Activated CD4-positive, alpha-beta T cell treated with anti-CD3 and anti-CD28 coated beads, Interleukin-2, Interleukin-6, amounts not matched to agents 100 ng/mL and 50 ng/mL, durations not matched to agents 16 hours and 8 hours (primary cell): ENCODE measurements at regions not wholly inside any gene's neighbourhood (a gene's known extent, or its start where the extent isn't known, plus 50 kb on each side); places are given as distances from the start of the nearest gene placed in this dataset.

Experiments used
- DNase-seq: peaks from one replicate; pipeline ENCODE4 v3.0.0-alpha.2; 2020

DNA sequence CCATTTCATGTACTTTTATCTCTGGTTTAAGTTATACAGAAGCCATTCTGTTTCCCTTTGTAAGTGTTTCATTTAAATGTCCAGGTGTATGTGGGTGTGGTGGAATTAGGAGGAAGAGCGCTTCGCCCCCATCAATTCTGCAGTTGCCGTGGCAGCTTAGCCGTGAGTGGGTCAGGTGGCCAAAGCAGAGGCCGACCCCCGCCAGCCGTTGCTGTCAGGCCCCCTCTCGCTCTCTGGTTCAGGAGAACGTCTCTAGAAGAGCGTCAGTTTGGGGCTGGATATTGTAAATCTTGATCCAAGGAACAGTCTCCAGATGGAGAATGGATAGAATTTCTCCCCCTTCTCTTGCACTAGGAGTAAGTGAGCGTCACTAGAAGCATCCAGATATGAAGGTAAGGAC lies 367.4 kb downstream of the FOXA2 start:
- DNase-seq, result no peak

DNA sequence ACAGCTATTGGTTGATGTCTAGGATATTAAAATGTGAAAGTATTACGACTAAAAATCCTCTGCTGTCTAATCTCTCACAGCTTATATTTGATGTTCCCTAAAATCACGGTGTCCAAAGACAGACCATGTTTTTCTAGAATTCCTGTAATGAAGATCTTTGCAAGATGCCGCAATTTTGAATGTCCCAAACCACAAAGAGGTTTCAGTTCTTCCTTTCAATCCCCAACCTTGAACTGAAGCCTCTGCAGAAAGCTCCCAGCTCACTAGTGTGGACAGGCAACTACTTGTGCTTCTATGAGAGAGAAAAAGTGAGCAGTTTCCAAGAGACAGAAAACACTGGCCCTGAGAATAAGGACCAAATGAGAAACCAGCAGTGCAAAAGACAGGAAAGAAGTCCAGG lies 370.1 kb downstream of the FOXA2 start:
- no peak for DNase-seq

DNA sequence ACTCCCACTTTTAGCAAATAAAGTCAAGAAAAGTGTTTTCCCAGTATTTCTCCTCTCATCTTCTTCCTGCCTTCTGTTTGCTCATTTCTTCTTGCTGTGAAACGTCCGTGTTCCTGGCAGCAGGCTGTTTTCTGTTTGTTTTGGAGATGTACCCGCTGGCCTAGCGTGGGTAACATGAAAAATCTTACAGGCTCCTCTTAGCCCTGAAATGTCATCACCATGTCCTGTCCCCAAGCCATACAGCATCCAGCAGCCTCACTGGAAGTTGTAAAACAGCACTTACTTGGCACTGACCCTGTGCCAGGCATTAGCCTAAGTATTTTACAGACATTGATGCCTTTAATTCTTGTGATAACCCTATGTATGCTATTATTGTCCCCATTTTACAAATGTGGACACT lies 371.1 kb downstream of the FOXA2 start:
- DNase-seq, result no peak

DNA sequence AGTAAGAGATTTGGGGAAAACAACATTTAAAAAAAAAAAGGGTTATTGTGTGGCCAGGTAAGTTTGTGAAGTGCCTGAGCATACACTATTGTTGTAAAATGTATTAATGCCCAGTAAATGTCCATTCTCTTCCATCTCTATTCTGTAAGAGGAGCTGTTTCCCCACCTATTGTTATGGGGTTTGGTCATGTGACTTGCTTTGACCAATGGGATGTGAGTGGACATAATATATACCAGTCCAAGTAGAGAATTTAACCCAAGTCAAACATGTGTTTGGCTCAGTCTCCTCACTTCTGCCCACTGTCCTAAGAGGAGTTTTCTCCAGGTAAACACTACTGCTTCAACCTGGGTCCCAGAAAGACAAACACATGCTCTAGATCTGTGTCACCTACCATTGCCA lies 377.1 kb downstream of the FOXA2 start:
- DNase-seq, result no peak

DNA sequence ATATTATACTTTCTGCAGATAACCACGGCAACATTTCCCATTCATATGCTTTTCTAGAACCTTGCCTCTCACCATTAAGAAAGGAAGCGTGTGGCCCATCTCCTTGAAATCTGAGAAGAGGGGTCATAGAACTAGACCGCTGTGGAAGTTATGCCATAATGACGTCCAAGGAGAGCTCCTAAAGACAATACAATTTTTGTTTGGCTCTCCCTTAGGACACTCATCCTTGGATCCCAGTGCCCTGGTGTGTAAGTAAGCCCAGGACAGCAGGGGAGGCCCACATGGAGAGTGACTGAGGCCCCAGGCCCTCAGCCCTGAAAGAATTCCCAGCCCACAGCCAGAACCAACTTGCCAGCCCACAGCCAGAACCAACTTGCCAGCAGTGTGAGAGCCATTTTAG lies 379.6 kb downstream of the FOXA2 start:
- DNase-seq, result no peak

DNA sequence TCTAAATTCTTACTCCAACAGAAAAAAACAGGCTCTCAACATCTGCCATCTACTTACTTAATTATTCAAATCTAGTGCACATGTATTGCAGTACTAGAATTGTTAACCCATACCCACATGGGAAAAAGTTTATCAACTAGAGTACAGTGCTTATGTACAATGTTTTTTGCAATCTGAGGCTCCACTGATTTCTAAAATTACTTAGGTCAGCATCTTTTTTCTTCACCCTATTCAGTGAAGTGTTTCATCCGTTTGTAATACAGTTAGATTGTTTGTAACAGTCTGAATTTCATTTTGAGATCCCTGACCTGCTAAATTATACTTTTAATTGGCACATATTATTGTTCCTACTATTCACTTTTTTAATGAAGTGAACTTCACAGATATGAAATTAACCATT lies 402.2 kb downstream of the FOXA2 start:
- DNase-seq, result no peak

DNA sequence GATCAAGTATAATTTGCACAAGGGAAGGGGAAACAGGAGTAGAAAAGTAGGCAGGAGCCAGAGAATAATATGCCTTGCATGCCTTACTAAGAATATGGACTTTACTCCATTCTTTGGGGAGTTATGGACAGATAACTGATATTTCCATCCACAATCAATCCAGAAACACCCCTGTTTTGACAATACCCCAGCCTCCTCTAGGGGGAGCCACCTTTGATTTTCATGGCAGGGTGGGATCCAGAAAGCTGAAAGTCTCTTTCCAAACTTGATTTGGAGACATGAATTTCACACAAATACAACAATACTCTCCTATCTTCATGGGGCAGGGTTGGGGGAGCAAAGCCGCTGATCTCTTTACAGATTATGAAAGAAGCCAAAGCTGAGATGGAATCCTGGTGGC lies 404.1 kb downstream of the FOXA2 start:
- no peak for DNase-seq

DNA sequence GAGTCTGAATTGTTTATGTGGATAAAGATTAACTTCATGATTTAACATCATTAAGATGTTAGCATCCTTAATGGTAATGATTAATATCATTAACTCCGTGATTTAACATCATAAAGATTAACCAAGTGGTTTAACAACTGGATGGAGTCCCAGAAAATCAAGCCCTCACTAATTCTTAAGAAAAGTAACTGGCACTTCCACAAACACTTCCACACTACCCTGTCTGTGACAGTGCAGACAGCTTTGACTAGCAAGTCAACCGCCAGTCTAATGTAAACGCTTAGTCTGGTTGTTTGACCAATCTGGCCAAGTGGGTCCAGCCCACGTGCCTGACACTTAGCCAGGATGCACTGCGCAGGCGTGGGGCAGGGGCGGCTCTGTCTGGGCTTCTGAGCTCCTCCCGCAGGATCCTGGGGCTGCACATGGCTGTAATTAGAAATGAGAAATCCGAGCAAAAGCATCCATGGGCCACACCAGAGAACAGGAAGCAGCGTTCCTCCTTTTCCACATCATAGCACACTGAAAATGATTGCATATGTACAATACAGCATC lies 424.2 kb downstream of the FOXA2 start:
- DNase-seq, result no peak

DNA sequence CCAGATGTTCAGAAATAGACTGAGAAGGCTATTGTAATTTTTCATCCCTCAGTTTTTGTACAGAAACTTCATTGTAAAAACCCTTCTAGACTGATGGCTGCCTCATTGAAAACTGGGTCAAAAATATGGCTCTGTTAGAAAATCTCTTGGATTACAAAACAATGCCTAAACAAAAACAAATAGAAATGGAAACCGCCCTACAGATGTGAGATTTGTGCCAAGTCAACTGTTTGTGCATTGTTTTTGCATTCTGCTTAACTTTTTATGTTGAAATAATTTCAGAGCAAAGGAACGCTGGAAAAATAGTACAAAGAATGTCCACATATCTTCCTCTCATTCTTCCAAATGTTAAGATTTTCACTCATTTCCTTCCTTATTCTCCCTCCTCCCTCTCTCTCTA lies 425.1 kb downstream of the FOXA2 start:
- DNase-seq, result no peak

DNA sequence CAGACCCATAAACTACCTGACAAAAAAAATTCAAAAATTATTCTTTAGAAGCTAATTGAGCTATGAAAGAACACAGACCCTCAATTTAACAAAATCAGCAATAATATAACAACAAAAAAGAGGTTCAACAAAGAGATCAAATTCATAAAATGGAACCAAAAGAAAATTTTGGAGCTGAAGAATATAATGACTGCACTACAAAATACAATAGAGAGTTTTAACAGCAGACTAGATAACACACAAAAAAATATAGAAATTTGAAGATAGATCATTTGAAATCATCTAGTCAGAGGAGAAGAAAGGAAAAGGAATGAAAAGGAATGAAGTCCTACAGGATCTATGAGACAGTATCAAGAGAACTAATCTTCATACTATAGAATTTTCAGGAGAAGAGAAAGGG lies 422.1 kb downstream of the PAX1 start:
- no peak for DNase-seq

DNA sequence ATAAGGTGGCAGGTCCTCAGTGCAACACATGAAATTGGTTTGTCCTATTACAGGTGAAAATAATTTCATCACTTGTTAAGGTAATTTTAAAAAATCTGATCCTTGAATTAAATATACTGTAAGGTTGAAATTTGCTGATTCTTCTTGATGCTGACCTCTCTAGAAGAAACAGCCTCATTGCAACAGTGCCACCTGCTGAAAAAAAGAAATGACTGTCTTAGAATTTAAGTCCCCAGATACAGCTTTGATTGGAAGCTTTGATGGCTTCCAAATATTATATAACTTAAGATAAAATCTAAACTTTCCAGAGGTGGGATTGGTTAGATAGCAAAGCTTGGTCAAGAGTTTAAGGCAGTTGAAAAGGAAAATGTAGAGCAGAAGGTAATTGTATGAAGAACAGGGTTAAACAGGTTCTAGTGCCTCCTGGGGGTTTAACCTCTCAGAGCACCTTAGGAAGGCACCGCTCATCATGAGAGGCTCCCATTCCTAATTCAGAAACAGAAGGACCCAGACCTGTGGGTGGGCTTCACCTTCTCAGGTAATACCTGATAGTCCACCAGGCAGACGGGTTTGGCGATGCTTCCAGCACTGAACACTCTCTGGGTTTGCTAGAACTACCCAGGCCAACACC lies 401.0 kb downstream of the PAX1 start:
- DNase-seq, result no peak

DNA sequence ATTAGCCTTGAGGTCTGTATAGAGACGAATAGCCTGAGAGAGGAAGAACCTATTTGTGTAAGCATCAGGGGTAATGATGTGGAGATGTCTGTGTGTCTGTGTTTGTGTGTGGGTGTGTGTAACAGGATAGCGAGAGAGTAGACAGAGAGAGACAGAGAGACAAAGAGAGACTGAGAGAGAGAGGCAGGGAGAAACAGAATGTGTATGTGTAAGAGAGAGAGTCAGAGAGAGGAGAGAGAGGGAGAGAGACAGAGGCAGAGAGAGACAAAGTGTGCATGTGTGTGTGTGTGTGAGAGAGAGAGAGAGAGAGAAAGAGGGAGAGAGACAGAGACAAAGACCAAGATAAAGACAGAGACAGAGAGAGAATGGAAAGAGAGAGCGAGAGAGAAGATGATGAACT lies 396.1 kb downstream of the PAX1 start:
- no peak for DNase-seq

DNA sequence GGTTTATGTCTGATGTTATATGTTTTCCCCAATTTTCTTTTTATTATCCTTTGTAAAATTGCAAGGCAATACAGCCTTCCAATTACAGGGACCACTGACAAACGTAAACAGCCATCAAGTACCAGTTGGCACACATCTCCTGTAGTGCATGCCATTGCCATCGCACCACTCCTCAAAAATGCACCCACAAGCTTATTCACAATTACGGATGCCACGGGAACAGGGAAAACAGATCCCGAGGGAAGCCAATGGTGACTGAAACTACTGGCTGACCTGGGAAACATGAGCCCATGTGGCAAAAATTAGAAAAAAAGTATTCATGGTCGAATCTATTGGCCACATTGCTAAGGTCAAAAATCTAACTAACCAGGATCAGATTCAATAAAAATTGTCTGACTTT lies 395.2 kb downstream of the PAX1 start:
- no peak for DNase-seq

DNA sequence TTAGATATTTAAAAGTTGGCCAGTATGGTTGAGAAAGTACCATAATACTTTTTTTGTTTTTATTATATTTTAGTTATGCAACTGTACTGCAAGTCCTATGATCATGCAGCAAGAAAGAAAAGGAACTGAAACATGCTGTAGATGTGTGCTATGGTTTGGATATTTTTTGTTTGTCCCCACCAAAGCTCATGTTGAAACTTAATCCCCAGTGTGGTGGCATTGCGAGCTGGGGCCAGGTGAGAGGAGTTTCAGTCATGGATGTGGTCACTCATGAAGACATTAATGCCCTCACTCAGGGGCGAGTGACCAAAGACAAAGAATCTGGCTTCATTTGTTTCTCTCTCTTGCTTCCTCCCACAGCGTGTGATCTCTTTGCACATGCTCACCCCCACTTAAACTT lies 393.9 kb downstream of the PAX1 start:
- DNase-seq, result no peak

DNA sequence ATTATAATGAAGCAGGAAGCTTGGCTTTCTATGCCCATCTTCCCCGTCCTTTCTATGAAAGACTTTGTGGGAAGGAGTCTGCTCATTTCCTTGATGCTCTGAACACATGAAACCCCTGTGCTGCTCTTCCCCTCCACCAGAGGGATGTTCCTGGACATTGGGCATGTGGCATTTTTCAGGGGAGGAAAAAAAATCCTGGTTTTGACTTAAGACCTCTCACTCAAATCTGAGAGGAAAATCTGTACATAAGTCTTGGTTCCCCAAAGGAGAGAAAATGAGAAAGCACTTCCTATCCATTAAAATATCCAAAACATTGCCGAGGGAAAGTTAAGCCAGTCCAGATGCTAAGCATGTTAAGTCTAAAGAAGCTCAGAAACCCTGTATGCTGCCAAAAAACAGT lies 393.0 kb downstream of the PAX1 start:
- no peak for DNase-seq

DNA sequence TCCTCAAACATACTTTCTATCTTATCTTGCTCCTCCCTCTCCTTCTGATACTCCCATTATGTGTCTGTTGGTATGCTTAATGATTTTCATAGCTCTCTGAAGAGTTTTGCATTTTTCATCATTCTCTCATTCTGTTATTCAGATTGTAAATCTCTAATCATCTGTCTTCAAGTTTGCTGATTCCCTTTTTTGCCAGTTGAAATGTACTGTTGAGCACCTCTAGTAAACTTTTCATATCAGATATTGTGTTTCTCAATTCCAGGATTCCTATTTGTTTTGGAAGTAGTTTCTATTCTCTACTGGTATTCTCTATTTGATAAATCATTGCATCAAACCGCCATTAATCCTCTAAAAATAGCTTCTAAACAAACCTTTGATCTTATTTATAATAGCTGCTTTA lies 387.7 kb downstream of the PAX1 start:
- no peak for DNase-seq

DNA sequence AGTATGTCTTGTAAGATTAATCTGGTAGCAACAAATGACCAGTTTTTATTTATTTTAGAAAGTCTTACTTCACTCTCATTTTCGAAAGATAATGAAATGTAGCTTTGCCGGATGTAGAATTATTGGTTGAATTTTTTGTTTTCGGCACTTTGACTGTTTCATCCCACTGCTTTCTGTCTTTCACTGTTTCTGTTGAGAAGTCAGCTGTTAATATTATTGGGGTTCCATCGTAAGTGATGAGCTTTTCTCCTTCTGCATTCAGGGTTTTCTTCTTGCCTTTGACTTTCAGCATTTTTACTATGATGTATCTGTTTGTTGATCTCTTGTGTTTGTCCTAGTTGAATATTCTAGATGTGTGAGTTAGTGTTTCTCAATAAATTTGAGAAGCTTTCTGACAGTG lies 383.4 kb downstream of the PAX1 start:
- DNase-seq, result no peak

DNA sequence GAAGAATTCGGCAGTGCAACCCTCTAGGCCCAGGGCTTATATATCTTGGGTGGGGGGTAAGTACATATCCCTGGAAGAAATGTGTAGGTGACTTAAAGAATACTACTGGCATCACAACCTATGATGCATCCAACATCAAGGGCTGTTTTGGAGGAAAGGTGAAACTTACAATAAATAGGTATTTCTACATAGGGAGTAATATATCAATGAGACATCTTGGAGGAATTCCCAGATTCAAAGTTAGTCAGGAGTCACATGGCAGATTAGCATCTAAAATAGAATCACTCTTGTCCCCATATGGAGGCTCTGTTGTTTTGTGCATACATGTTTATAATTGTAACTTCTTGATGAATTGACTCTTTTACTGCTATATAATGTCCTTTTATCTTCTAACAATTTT lies 375.5 kb downstream of the PAX1 start:
- DNase-seq, result no peak

DNA sequence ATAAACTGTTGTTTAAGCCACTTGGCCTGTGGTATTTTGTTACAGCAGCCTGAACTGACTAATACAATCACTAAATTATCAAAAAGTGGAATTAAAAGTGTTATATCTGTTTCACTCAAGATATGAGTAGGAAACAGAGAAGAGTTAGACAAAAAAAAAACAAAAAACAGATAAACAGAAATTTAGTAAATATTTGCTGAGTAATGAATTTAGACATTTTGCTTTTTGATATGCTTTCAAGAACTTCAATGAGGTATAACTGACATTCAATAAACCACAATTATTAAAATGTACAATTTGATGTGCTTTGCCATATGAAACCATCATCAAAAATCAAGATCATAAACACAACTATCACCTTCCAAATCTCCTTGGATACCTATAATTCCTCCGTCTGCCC lies 369.2 kb downstream of the PAX1 start:
- no peak for DNase-seq

DNA sequence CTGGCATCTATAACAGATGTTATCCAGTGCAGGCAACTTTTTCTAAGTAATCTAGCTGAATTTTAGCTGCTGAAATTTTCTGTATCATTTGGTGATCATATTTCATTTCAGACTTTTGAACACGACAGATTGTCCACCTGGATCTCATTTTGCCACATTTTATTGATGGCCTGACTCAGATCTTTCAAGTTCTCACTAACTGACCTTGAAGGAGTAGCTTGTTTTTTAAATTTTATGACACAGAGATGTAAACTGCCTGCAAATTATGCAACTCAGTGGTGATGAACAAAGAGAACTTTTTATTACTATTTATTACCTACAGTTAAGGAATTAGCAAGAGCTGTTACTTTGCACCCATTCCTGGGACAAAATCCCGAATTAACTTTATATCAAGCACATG lies 366.4 kb downstream of the PAX1 start:
- no peak for DNase-seq

DNA sequence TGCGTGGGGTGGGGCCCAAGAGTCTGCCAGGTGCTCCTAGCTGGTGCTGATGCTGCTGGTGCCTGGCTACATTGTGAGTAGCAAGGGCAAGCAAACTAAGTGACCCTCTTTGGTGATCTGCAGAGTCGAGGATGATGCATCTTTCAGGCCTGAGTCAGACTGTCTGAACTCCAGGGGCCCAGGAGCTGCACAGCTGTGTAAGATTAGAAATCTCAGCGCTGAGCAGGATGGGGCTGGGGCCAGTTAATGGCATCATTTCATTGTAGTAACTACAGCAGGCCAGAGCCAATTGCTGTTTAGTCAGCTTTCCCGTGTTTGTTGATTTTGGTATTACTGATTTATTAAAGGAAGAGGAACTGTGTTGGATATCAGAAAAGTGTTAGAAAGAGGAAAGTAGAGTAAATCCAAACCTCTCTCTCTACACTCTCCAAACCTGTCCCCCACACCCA lies 365.2 kb downstream of the PAX1 start:
- DNase-seq, result no peak

DNA sequence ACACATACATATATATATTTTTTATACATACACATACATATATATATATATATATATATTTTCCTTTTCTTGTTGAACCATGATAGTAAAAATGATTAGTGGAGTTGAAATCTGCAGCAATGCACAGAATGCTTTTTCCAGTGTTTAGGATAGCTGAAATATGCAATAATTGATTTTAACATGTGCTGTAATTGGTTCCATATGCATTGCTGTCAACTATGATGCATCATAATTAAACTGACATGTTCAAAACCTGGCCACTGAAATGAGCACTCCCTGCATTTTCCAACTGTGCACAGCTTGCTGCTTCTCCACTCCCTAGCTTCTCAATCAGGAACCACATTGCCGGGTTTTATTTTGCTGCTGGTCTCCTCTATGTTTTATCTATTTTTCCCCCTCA lies 358.3 kb downstream of the PAX1 start:
- no peak for DNase-seq

DNA sequence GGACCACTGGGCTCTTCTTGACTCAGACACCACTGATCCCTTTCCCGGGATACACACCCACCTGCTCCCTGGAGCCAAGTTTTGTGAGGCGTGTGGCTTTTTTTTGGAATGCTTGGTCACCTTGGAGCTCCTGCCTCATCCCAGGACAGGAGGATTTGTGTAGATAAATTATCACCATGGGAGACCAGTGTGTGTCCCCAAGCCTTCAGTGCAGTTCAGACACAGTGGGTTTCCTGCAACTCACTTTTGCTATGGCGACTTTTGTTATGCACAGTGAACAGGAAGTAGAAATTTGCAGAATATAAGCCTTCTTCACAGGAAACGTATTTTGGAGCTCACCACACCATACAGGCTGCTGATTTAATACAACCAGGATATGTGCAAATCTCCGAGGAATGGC lies 357.4 kb downstream of the PAX1 start:
- DNase-seq, result no peak

DNA sequence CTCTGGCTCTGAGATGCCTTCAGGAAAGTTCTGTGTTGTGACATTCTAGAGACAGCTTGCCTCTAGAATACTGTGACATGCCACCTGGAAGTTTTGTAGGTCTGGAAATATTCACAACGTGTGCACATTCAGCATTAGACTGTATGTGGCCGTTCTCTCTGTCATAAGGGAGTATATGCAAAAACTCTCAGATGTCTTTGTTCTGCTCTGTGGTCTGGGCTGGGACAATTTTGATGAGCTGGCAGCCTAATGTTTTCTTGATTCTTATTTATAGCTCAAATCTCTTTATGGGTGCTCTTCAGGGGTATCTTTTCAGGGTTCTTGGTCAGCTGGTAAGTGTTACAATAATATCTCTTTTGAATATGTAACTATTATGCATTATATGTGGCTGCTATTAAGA lies 355.1 kb downstream of the PAX1 start:
- DNase-seq, result no peak

DNA sequence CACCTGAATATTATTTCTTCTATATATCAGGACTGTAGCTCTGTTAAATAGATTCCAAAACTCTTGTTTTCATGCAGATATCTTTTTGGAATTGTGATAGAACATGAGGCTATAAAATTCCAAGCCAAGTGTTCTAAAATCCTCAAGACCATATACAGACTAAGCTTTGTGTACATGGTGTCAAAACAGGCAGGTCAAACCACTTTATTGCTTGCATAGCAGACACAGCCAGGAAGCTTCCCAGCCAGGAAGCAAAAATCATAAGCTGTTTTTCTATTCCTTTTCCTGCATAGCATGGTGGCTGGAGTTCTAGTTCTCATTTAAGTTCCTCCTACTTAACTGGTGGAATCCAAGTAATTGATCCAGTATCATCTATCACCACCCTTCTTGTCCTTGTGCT lies 353.3 kb downstream of the PAX1 start:
- DNase-seq, result no peak

DNA sequence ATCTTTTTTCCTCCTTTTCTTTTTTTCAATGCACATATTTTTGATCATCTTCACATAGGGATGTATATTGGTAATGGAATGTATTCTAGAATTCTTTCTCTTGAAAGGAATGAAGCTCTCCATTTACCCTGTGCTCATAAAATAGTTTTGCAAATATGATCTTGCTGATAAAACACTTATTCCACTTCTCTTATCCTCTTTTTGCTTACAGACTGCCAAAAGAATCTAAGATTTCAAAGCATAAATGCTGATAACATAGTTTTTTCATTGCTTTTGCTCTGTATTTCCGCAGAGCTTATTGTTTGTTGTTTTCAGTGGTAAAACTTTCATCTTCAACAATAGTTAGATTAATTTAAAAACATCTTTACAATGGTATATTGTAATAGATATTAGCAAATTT lies 350.5 kb downstream of the PAX1 start:
- no peak for DNase-seq
